Activated T-cell treated with anti-CD3 and anti-CD28 coated beads, Interleukin-2, amount 50 U/mL, for 48 hours (primary cell): ENCODE measurements at regions not wholly inside any gene's neighbourhood (a gene's known extent, or its start where the extent isn't known, plus 50 kb on each side); places are given as distances from the start of the nearest gene placed in this dataset.

Experiments used
- DNase-seq, 2 experiments: peaks; one replicate each; pipeline ENCODE4 v3.0.0-alpha.2; 2020

DNA sequence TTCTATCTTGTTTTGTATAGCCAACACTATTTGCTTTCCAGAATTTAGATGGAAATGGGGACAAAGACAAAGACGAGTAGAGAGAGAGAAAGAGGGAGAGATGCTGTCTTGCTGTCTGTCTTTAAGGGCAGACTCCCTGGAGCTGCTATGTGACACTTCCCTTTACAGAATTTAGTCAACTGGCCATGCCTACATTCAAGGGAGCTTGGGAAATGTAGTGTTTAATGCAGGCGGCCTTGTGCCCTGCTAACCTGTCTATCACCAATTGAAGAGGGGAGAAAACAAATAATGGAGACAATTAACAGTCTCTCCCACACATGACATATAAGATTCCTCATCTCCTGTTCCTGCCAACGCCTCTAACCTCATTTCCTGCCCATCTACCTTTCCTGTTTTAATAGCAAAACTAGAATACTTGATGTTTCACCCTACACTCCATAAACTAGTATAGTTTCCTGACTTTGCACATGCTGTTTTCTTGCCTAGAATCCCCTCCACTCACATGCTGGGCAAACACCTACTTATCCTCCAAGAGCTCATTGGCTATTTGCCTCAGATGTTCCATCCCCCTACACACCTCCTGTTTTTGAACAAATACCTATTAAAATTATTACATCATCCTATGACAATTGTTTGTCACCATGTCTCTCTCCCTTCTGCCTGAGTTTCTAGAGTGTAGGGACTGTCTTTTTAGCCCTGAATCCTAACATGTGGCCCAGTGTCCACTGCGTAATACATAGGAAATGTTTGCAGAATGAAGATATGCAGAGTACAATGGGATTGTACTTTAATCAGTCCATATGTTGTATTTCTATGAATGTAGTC, 117.2 kb downstream of the SLC25A24 start:
- DNase-seq, result no peak

DNA sequence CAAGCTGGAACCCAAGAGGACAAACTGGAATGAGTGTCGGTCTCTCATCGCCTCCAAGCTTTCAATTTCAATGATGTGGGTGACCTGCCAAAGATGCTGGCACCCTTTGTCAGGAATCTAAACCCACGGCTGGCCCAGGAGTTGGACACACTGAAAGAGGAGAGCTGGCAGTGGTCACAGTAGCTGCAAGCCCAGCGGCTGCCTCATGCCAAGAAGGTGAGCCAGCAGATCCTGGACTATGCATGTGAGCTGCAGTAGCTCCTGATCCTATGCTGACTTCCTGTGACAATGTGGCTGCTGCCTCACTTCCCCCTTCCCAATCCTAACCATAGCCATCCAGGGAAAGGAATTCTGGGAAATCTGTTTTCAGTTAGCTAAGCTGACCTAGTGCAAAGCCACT, 117.0 kb upstream of the VAV3 start:
- DNase-seq, result no peak

DNA sequence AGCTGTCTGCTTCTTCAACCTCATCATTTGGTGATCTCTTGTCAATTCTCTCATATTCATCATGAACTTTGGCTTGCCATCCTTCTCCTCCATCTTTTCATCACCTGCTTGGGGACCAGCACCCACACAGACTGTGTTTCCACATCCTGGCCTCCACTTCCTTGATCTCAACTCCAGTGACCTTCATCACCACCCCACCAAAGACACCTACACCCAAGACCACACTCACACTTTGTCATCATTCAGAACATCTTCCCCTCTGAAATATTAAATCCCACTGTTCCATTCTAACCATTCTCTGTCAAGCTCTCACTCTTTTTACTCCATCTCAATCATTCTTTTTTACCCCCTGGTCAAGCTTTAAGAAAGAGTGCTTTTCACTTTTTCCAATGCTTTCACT, 115.5 kb upstream of the VAV3 start:
- peak in 1 of 2 experiments; percentile 49 for DNase-seq

DNA sequence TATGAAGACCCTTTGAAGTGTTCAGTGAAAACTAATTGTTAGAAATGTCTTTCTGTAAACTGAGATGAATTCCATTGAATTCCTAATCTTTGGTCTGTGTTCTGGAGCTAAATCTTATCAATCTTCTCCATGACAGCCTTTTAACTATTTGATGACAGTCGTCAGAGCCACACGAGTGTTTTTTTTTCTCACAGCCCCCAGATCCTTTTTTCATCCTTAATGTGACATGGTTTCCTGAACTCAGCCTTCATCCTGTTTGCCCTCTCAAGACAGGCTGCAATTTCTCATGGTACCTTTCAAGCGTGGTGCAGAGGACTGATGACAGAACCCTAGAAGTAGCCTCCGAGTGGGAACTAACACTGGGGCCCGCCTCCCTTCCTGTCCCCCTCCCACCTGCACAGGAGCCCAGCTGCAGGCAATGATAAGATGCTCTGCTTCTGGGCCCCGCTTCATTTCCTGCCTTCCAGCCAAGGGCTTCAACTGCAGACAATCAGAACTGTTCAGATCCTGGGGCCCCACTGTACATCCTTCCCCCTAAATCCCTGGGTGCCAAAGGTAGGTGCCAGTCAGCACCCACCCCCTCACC, 114.6 kb upstream of the VAV3 start:
- DNase-seq, result peak; percentile 46 to 56

DNA sequence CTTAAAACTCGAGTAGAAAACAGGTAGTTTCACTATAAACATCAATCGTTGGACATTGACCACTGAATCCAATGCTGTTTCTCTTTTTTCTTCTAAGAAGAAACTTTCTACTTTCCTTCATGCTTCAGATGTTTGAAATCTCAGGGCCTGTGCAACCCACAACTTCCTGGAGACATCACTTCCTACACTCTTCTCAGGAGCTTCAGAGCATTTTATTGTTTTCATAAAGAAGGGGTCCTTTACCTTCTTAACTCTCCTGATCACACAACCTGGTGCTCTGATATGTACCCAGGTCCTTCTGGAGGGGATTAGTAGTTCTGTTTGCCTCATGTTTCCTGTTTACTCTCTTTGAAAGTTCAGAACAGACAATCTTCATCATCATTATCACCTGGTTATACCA, 113.0 kb upstream of the VAV3 start:
- DNase-seq, result no peak

DNA sequence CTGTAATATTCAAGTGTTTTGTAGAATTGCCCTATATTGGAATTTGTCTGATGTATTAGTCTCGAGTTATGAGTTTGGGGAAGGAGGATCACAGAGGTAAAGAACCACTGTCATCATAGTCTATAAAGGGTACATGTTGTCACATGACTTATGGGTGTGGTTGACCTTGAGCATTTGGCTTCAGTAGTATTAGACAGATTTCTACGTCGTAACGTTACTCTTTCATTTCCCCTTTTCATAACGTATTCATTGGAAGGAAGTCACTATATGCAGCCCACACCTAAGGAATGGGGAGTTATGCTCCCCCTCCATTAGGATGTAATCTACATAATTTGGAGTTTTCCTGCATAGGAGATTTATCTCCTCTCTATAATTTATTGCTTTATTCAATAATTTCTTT, 110.1 kb upstream of the VAV3 start:
- DNase-seq, result no peak

DNA sequence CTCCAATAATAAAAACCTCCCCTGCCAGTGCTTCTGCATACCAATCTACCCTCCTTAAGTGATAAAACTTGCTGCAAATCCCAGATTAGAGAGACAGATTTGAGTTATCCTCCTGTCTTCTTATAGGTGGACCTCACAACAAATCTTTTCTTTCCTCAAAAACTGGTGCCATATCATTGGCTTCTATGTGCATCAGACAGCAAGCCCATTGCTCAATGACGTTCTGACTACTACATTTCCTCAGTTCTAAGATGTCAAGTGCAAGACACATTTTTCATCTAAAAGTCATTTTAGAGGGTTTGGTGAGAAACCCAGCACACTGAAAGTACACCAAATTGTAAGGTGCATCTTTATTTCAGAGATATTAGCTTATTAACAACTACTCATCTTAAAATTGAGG, 107.8 kb upstream of the VAV3 start:
- no peak for DNase-seq

DNA sequence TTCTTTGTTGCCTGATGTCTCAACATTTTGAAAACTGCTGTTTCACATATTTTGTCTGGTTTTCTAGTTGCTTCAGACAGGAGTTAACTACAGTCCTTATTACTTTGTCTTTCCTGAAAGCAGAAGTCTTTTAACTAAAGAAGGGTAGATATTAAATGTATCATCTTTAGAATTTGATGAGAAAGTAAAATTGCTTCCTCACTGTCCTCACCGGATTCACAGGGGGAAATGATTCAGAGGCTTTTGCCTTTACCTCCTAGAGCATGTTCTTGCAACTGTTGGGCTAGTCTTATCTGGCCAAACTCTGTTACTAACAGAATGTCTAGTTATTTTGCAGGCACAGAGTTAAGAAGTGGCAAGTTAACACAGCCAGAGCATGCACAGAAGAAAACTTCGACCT, 107.2 kb upstream of the VAV3 start:
- no peak for DNase-seq

DNA sequence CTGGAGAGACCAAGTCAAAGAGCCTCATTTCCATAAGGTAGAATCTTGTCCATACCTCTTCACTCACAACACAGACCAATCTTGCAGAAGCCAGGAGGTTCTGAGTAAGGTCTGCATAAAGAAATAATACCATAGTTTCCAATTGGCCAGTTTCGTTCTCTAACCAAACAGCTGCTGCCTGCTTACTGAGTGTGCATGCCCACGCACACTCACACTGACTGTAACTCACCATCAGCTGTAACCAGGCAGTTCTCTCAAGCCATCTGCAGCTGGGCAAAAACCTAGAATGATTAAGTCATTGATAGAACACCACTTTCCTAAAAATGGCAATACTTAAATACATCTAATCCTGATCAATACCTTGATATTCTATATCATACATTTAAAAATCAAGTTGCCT, 106.6 kb upstream of the VAV3 start:
- no peak for DNase-seq

DNA sequence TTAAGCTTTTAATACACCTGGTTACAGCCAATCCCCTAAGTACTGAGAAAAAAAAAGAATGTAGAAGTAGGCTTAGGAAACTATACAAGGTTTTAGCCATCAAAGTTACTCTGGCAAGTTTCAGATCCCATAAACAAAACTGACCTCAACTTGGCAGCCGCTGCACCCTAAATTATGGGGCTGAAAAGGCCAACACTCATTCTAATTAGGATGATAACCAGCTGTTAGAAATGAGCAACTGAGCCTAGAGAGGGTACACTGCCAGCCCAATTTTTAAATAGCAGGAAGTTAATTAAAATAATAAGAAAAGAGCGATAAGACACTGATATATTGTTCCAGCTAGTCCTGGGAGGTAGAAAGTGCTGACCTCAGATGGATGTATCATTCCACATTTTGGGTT, 105.7 kb upstream of the VAV3 start:
- DNase-seq, result no peak

DNA sequence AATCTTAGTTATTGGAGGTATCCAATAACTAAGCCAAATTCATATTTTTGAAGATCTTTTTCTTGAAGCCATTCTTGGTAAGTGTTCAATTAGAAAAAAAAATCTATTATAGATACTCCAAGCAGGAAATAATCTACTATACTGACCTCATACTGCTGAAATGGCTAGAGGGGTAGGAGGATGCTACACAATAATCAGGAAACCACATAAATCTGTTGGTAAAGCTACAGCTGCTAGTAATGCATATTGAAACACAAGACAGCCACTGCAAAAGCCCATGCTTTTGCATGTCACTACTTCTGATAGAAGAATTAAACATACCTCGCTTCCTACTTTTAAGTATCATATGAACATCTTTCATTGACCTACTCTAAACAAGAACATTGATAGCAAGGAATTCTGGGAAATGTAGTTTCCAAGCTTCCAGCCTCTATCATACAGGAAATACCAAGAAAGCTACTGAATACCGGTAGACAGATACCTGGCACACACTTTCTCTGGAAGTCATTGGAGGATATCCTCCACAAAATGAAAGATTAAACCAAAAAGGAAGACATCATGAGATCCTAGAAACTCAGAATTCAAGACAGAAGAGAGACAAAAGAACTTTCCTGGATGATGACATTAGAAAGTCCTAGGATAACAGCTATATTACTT, 103.0 kb upstream of the VAV3 start:
- no peak for DNase-seq

DNA sequence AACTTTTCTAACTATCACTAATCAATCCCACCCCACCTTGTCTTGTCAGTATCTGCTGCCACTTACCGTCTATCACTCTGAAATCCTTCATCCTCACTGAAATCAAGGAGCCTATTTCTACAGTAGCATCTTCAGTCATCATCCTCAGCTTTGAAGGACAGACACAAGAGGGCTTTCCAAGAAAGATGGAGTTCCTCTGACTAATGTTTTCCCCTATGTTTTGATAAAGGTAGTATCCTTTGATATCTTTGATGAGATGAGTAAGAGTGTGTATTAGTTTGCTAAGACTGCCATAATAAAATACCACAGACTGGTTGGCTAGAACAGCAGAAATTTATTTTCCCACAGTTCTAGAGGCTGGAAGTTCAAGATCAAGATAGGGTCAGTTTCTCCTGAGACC, 101.8 kb upstream of the VAV3 start:
- DNase-seq, result no peak

DNA sequence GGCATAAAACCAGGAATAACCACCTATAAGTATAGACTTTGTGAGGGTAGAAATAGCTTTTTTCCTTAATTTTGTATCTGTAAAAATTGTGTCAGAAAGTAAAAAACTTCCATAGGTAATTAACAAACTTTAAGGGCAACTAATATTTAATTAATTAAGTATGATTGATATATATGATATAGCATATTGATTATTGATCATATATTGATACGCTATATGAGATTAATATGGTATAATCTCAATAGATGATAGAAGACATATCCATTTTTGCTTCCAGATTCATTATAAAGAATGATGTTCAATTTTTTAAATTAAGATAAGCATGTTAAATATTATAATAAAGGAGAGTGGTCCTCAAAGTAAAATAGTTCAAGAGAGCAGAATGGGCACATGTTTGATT, 99.3 kb upstream of the VAV3 start:
- no peak for DNase-seq

DNA sequence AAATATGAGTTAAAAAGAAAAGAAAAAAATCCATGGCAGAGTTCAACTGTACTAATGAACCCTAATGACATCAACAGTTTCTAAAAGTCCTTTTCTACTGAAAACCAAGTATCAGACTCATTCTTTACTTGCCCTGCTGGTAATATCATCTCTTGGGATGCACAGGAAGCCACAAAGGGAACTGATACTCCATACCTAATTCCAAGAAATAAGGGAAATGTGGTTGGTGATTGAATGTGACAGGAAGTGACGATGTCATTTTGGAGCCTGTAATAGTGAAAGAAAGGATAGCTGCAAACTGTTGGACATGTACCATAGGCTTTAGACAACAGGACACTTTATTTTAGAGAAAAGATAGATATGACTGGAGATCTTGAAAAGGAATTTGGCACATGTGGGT, 98.7 kb upstream of the VAV3 start:
- DNase-seq, result no peak

DNA sequence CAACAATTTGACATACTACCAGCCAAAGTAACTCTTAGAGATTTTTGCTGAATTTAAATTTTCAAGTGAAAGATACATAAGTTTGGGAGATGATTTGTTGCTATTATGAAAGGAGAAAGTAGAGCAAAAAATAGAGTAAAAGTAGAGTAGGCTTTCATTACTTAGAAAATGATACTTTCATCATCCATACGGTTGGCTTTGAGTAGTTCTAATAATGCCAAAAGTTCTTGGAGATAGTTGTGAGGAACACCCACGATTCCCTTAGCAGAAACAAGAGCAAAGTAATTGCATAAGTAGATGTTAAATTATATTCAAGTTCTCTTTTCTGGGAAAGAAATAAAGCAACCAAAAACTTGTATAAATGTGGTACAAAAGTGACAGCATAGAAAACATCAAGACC, 95.0 kb upstream of the VAV3 start:
- no peak for DNase-seq

DNA sequence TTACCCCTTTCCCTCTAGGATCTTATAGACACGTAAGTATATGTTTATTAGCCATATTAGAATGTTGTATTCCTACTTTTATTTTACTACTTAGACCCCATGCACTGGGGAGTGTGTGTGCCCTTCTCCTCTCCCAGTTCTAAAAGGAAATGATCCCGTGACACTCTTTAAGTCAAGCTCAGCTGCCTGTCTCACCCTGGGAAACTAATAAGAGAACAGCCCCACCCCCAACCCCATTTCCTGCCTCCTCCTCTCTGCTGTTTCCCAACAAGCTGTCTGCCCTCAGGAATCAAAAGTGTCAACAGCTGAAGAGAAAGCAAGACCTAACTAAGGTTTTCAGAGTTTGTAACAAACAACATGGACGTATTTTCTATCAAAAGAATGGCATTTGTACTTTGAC, 92.6 kb upstream of the VAV3 start:
- no peak for DNase-seq

DNA sequence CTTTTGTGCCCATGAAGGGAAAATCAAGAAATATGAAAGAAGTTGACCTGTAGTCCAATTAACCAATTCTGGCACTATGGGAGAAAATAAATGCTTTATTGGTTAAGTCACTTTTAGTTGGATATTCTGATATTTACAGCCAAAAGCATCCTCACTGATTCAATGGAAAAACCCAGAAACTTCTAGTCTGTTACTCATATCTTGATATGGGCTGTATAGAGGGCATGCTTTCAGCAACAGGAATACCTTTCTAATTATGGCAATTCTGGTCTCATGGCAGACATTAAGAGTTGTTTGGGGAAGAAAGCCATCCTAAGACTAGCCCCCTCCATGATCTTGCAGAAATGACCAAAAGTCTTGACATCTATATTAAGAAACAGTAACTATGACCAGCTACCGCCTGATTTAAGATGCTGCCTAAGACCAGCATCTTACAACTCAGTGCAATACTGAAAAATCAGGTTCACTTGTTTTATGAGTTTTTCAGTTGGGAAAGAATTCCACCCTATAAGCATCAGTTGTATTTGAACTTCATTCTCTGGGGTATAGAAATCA, 91.5 kb upstream of the VAV3 start:
- no peak for DNase-seq

DNA sequence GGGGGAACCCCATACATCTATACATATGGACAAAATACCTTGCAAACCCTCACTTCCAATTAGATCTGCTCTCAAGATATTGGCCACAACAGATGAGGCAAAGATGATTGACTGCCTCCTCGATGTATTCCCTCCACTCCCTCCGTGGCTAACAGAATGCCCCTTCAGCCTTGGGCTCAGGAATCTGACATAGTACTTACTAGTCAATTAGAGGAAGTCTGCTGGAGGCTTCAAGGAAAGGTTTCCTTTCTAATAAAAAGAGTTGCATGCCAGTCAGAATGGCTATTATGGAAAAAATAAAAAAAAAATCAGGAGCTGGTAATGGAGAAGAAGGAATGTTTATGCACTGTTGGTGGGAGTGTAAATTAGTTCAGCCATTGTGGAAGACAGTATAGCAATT, 90.4 kb upstream of the VAV3 start:
- DNase-seq, result no peak

DNA sequence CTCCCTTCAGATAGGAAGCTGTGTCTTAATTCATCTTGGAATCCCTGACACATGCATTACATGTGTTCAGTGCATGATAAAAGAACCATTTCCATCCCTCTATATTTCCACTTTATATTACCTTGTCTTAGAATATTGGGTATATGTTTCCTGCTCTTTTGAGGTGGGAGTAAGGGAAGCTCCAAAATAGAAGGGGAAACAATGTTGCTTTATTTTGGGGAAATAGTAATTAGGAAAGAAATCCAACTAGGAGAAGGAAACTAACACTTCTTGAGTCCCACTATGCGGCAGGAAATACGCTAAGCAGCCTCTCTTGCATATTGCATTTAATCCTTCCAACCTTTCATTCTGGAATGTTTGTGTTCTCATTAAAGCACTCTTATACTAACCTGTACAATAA, 89.4 kb upstream of the VAV3 start:
- DNase-seq, result no peak

DNA sequence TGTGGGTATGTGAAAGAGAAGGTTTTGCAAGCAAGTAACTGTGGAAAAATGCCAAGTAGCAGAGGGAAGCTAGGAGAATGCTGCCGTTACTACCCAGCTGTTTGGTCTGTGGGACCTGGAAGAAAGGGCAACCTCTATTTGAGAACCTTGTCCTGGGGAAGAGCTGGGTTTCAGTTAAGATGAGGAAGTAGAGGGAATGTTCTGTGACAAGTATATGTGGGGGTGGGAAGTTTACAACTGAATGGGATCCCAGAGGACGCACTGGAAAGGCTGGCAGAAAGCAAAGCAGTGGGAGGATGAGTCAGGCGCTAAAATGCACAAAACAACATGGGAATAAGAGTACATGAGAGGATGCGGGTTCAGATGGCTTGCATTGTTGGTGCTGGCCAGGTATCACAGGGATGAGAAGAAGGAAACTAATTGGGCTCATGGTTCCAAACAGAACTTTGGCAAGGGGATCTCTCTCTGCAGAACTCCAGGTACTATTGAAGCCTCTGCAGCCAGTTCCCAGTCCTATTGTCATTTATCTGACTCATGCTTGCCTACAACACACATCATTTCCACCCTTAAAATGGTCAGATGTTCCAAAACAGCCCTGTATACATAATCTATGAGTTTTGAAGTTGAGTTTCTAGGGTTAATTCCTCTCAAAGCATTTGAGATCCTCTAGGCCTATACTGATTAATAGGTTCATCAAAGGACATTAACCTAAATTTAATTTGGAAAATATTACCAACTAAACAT, 88.5 kb upstream of the VAV3 start:
- DNase-seq, result no peak

DNA sequence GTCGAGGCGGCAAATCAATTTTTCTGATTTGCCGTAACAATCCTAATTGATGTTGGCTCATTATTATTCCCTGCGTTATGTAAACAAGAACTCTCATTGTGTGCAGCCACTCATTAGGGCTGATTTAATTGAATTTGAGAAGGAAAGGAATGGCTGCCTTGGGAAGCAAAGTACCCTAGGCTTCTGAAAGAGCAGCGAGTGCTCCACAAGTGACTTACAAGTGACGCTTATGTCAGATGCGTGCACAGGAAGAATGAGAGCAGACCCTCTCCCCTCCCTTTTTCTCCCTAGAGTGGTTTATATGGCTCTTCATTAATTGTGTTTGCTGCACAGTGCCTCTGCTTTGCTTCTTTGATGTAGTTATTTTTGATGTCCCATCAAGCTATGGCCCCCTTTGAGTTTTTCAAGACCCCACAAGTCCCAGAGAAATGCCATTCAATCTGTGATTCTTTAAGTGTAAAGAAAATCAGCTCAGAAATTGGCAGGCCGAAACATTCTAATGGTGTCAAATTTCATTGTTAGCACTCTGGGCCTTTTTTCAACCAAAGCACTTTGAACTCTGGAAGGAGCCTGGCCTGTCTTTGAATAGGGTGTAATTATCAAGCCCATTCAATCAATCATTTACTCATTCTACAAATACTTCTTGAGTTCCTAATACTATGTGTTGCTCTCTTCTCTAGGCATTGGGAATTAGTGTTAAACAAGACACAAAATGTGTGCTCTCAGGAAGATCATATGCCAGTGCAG, 86.8 kb upstream of the VAV3 start:
- DNase-seq, result no peak

DNA sequence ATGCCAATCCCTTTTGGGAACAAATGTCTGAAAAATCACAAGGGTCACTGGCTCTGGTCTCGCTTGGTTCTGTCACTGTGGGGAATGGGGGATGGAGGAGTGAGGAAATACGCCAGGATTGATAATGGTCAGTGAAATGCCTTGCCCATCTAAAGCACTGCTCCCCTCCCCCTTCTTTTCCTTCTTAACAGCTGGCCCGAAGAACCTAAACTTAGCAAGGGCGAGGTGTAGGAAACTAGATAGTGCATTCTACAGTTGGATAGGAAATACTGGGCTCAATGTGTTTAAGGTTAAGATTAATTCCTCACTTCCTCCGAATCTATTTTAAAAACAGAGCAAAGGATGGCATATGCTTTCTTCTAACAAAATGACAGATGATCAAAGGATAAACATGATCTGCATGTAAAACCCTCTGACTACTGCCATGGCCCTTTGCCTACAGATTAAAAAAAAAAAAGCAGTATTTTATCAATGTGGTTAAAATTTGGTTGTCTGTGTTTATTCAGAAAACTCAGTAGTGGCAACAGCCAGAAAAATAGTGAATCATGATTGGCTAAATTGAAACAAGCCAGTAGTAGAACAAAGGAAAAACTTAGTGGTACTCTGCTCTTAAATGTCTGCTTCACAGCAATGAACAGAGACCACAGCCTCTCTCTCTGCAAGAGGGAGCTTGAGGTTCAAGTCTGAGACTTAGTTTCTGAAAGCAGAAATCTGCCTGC, 86.1 kb upstream of the VAV3 start:
- DNase-seq, result no peak
